GM20000 (cell line): ENCODE measurements at regions not wholly inside any gene's neighbourhood (a gene's known extent, or its start where the extent isn't known, plus 50 kb on each side); places are given as distances from the start of the nearest gene placed in this dataset.

Experiments
- DNase-seq: peaks from one replicate; pipeline ENCODE4 v3.0.0; 2012; ENCODE audit warnings: low spot score
- TF ChIP-seq, protein P1 (sequence below): IDR thresholded peaks from 2 replicates; pipeline ENCODE4 v1.5.1; 2012; ENCODE audit warnings: mild to moderate bottlenecking, control low read depth; ENCODE audit errors: extremely low read depth, missing control alignments

DNA sequence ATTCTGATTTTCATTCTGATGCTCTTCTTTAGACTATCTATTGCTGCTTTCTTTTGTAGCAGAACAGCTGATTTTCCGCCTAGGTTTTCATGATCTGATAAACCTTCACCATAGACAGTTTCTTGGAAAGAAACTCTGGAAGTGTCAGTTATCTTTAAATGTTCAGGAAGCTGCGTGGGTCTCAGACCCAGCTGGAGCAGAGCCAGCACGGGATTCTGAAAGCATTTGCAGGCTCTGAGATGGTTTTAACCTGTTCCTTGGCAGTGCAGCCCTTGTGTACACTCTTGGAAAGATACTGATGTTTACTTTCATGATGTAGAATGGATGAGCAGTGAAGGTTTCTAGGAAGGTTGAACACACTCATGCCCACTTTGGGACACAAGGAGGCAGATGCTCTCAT lies 178.0 kb upstream of the DMRT1 start:
- DNase-seq: no peak

DNA sequence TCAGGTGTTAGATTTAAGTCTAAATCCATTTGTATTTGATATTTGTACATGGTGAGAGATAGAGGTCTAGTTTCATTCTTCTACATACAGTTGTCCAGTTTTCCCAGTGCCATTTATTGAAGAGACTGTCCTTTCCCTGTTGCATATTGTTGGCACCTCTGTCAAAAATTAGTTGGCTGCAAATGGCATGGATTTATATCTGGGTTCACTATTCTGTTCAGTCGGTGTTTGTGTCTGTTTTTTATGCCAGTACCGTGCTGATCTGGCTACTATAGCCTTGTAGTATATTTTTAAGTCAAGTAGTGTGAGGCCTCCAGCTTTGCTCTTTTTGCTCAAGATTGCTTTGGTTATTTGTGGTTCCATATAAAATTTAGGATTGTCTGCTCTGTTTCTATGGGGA lies 176.2 kb upstream of the DMRT1 start:
- TF ChIP-seq, protein P1, sequence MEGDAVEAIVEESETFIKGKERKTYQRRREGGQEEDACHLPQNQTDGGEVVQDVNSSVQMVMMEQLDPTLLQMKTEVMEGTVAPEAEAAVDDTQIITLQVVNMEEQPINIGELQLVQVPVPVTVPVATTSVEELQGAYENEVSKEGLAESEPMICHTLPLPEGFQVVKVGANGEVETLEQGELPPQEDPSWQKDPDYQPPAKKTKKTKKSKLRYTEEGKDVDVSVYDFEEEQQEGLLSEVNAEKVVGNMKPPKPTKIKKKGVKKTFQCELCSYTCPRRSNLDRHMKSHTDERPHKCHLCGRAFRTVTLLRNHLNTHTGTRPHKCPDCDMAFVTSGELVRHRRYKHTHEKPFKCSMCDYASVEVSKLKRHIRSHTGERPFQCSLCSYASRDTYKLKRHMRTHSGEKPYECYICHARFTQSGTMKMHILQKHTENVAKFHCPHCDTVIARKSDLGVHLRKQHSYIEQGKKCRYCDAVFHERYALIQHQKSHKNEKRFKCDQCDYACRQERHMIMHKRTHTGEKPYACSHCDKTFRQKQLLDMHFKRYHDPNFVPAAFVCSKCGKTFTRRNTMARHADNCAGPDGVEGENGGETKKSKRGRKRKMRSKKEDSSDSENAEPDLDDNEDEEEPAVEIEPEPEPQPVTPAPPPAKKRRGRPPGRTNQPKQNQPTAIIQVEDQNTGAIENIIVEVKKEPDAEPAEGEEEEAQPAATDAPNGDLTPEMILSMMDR: no peak
- DNase-seq: no peak

More for the DNA sequence above, 178.0 kb upstream of the DMRT1 start:
- TF ChIP-seq, protein P1: no peak

DNA sequence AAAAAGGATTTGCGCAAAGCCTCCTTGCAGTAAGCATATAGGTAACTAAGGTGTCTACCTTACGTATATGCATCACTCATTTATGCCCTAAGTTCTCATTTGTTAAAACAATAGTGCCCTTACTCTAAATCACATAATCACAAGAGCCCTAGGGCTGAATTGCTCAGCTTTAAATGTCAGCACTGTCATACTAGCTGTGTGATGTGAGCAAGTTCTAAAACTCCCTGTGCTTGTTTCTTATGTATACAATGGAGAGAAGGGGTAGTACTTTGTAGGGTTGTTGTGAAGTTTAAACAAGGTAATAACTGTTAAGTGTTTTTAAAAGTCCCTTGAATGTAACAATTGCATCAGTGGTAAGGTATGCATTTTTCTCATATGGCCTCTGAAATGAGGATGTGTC lies 169.5 kb upstream of the DMRT1 start:
- DNase-seq: no peak
- TF ChIP-seq, protein P1: no peak

DNA sequence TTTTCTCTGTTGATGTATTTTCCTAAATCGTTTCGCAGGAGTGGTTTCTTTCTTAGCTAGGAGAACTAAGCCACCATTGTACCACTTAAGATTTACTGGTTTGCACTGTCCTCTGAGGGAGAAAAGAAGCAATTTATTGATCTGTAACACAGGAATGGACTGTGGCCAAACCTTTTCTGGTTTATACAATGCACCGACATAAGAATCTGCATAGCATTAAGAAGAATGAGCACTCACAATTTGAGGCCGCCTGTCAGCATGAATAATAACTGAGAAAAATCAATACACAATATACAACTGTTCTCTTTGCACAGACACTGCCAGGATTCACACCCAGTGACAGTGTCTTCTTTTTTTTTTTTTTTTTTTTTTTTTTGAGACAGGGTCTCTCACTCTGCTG lies 168.6 kb upstream of the DMRT1 start:
- no peak for DNase-seq
- TF ChIP-seq, protein P1: no peak

DNA sequence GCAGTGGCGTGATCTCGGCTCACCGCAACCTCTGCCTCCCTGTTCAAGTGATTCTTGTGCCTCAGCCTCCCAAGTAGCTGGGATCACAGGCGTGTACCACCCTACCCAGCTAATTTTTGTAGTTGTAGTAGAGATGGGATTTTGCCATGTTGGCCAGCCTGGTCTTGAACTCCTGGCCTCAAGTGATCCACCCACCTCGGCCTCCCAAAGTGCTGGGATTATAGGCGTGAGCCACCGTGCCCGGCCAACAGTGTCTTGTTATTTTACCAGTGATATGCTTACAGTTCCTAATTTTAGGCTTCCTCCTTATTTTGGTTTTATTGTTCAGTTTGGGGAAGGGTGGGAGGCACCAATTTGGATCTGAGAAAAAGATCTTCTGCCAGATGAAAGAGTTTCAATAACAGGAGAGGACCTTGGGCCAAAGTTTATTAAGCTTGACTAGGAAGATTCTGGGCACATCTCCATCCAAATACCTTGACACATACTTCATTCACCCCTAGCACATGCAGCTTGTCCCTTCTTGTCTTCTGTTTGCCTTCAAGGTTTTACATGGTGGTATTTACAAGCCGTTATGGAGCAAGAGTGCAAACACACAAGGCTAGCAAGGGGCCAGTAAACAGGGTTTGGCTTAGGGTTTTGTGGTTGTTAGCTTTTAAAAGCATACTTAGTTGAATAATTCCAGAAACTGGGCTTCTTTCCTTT lies 168.1 kb upstream of the DMRT1 start:
- TF ChIP-seq, protein P1: no peak
- no peak for DNase-seq

DNA sequence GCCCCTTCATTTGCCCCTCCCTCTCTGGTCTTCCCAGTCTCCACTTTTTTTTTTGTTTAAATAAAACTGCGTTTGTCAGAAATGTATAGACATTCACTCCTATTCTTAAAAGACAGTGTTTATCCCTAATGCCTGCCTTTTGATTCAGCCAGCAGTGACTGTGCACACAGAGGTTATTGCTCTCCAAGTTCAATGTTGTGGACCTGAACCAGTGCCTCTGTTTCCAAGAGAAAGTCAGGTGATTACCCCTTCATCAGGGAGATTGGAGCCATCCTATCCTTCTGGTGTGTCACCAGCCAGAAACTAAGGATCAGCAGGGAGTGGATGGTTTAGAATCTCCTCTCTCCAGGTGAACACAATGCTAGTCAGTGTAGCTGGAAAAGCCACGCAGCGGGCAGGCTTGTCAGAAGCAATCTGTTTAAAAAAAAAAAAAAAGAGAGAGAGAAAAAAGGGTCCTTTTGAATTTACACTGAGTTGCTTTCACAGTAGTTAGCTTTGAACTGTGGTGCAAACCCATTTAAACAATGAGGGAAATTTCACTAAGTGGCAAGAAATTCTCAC lies 167.5 kb upstream of the DMRT1 start:
- no peak for DNase-seq
- TF ChIP-seq, protein P1: no peak

DNA sequence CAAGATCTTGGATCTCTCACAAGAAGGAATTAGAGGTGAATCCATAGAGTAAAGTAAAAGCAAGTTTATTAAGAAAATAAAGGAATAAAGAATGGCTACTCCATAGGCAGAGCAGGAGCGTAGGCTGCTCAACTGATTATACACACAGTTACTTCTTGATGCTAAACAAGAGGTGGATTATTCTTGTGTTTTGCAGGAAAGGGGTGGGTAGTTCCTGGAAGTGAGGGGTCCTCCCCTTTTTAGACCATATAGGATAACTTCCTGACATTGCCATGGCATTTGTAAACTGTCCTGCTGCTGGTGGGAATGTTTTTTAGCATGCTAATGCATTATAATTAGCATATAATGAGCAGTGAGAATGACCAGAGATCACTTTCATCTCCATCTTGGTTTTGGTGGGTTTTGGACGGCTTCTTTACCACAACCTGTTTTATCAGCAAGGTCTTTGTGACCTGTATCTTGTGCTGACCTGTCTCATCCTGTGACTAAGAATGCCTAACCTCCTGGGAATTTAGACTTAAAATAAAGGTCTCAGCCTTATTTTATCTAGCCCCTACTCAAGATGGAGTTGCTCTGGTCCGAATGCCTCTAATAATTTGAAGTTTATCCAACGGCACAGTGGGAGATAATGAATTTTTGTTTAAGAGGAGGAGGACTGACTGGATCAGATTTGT lies 165.7 kb upstream of the DMRT1 start:
- no peak for DNase-seq
- TF ChIP-seq, protein P1: no peak
